HEK293 (cell line): ENCODE measurements at regions not wholly inside any gene's neighbourhood (a gene's known extent, or its start where the extent isn't known, plus 50 kb on each side); places are given as distances from the start of the nearest gene placed in this dataset.

Source experiments
- CTCF ChIA-PET: fragments of 350-600 bp; formaldehyde crosslinking; extraction: SDS; loops from one replicate; lab custom pipeline; 2021; ENCODE audit warnings: antibody characterized with exemption; lab: Yijun Ruan, JAX
- POLR2A ChIA-PET: fragments of 300-600 bp; formaldehyde crosslinking; extraction: SDS; loops from one replicate; lab custom pipeline; 2020; ENCODE audit warnings: antibody characterized with exemption, inconsistent platforms; lab: Yijun Ruan, JAX
- H3K27ac ChIP-seq: fragments of 200-500 bp; sonication (Bioruptor generic); 2 replicates; pipeline ENCODE4 v1.5.1; 2014; ENCODE audit warnings: low read depth, low read length, control low read depth, inconsistent platforms; ENCODE audit errors: extremely low read depth
- H3K36me3 ChIP-seq, 2 experiments: fragments of 200-500 bp in 1 of 2; sonication (Bioruptor generic) in 1 of 2; 1 replicate in 1 of 2; 2 replicates in 1 of 2; pipeline ENCODE4 v1.5.1; 2014 to 2017; ENCODE audit warnings: inconsistent platforms in 2 of 2, low read length in 2 of 2; ENCODE audit not compliant: control insufficient read depth in 2 of 2, insufficient read depth in 1 of 2
- H3K4me1 ChIP-seq: fragments of 200-500 bp; sonication (Bioruptor generic); 2 replicates; pipeline ENCODE4 v1.5.1; 2014; ENCODE audit warnings: mild to moderate bottlenecking, low read length, inconsistent platforms; ENCODE audit not compliant: control insufficient read depth, insufficient read depth
- H3K4me3 ChIP-seq: 2 replicates; pipeline ENCODE4 v1.5.1; 2011; ENCODE audit warnings: low read depth, mild to moderate bottlenecking, control low read depth, low read length, moderate library complexity
- H3K9me3 ChIP-seq: fragments of 200-500 bp; sonication (Bioruptor generic); 2 replicates; pipeline ENCODE4 v1.5.1; 2014; ENCODE audit warnings: low read depth, low read length, inconsistent platforms; ENCODE audit not compliant: control insufficient read depth, insufficient read depth
- BCL11A ChIP-seq: fragments of 450-650 bp; formaldehyde crosslinking; IDR thresholded peaks from 2 replicates; pipeline ENCODE4 v1.5.1; 2016; ENCODE audit warnings: low read depth, missing biosample characterization, missing genetic modification characterization
- BCL11B ChIP-seq: fragments of 450-650 bp; formaldehyde crosslinking; IDR thresholded peaks from 2 replicates; pipeline ENCODE4 v1.5.1; 2016; ENCODE audit warnings: low read depth, missing biosample characterization, missing genetic modification characterization
- CTCF ChIP-seq: fragments of 450-650 bp; formaldehyde crosslinking; IDR thresholded peaks from 2 replicates; pipeline ENCODE4 v1.5.1; 2016; ENCODE audit warnings: missing biosample characterization, missing genetic modification characterization
- KLF16 ChIP-seq: fragments of 450-650 bp; formaldehyde crosslinking; IDR thresholded peaks from 2 replicates; pipeline ENCODE4 v1.5.1; 2017; ENCODE audit warnings: missing biosample characterization, missing genetic modification characterization
- KLF9 ChIP-seq: fragments of 450-650 bp; formaldehyde crosslinking; IDR thresholded peaks from 2 replicates; pipeline ENCODE4 v1.5.1; 2016; ENCODE audit warnings: missing biosample characterization, missing genetic modification characterization, low read depth
- PRDM1 ChIP-seq: fragments of 450-650 bp; formaldehyde crosslinking; IDR thresholded peaks from 2 replicates; pipeline ENCODE4; 2016; ENCODE audit warnings: missing biosample characterization, missing genetic modification characterization
- SP3 ChIP-seq: fragments of 450-650 bp; formaldehyde crosslinking; IDR thresholded peaks from 2 replicates; pipeline ENCODE4 v1.5.1; 2016; ENCODE audit warnings: missing biosample characterization, missing genetic modification characterization
- ZBTB26 ChIP-seq: fragments of 450-650 bp; formaldehyde crosslinking; optimal IDR thresholded peaks from 2 replicates; pipeline ENCODE3; 2016; ENCODE audit warnings: missing biosample characterization, mild to moderate bottlenecking, missing genetic modification characterization
- ZFP69B ChIP-seq: fragments of 450-650 bp; formaldehyde crosslinking; IDR thresholded peaks from 2 replicates; pipeline ENCODE4 v1.5.1; 2016; ENCODE audit warnings: missing biosample characterization, missing genetic modification characterization
- ZNF10 ChIP-seq: fragments of 450-650 bp; formaldehyde crosslinking; IDR thresholded peaks from 2 replicates; pipeline ENCODE4 v1.5.1; 2017; ENCODE audit warnings: missing biosample characterization, missing genetic modification characterization
- ZNF114 ChIP-seq: fragments of 450-650 bp; formaldehyde crosslinking; IDR thresholded peaks from 2 replicates; pipeline ENCODE4 v1.5.0; 2017; ENCODE audit warnings: missing biosample characterization, missing genetic modification characterization
- ZNF174 ChIP-seq: fragments of 450-650 bp; formaldehyde crosslinking; IDR thresholded peaks from 2 replicates; pipeline ENCODE4 v1.5.0; 2017; ENCODE audit warnings: missing biosample characterization, mild to moderate bottlenecking, missing genetic modification characterization
- ZNF175 ChIP-seq: fragments of 450-650 bp; formaldehyde crosslinking; IDR thresholded peaks from 2 replicates; pipeline ENCODE4 v1.5.1; 2016; ENCODE audit warnings: missing biosample characterization, missing genetic modification characterization
- ZNF23 ChIP-seq: fragments of 450-650 bp; formaldehyde crosslinking; IDR thresholded peaks from 2 replicates; pipeline ENCODE4 v1.5.1; 2016; ENCODE audit warnings: missing biosample characterization, missing genetic modification characterization, borderline replicate concordance
- ZNF239 ChIP-seq: fragments of 450-650 bp; formaldehyde crosslinking; IDR thresholded peaks from 2 replicates; pipeline ENCODE4 v1.5.1; 2016; ENCODE audit warnings: missing biosample characterization, missing genetic modification characterization
- ZNF24 ChIP-seq: fragments of 450-650 bp; formaldehyde crosslinking; IDR thresholded peaks from 2 replicates; pipeline ENCODE4 v1.5.1; 2016; ENCODE audit warnings: missing biosample characterization, missing genetic modification characterization
- ZNF311 ChIP-seq: fragments of 450-650 bp; formaldehyde crosslinking; IDR thresholded peaks from 2 replicates; pipeline ENCODE4 v1.5.1; 2017; ENCODE audit warnings: missing biosample characterization, missing genetic modification characterization, borderline replicate concordance
- ZNF362 ChIP-seq: fragments of 450-650 bp; formaldehyde crosslinking; IDR thresholded peaks from 2 replicates; pipeline ENCODE4 v1.5.1; 2016; ENCODE audit warnings: missing biosample characterization, missing genetic modification characterization
- ZNF404 ChIP-seq: fragments of 450-650 bp; formaldehyde crosslinking; IDR thresholded peaks from 2 replicates; pipeline ENCODE4 v1.5.1; 2017; ENCODE audit warnings: missing biosample characterization, missing genetic modification characterization
- ZNF544 ChIP-seq: fragments of 450-650 bp; formaldehyde crosslinking; IDR thresholded peaks from 2 replicates; pipeline ENCODE4 v1.5.0; 2017; ENCODE audit warnings: missing biosample characterization, missing genetic modification characterization
- ZNF549 ChIP-seq: fragments of 450-650 bp; IDR thresholded peaks from 2 replicates; pipeline ENCODE4 v1.5.1; 2018; ENCODE audit warnings: missing biosample characterization, missing genetic modification characterization, mild to moderate bottlenecking, inconsistent platforms, moderate library complexity
- ZNF624 ChIP-seq: fragments of 450-650 bp; formaldehyde crosslinking; IDR thresholded peaks from 2 replicates; pipeline ENCODE4 v1.5.1; 2017; ENCODE audit warnings: missing biosample characterization, missing genetic modification characterization
- ZNF645 ChIP-seq: fragments of 450-650 bp; formaldehyde crosslinking; IDR thresholded peaks from 2 replicates; pipeline ENCODE4; 2016; ENCODE audit warnings: missing biosample characterization, missing genetic modification characterization
- ZNF654 ChIP-seq: fragments of 450-650 bp; formaldehyde crosslinking; IDR thresholded peaks from 2 replicates; pipeline ENCODE4 v1.5.1; 2016; ENCODE audit warnings: low read depth, missing biosample characterization, missing genetic modification characterization
- ZNF707 ChIP-seq: fragments of 450-650 bp; formaldehyde crosslinking; IDR thresholded peaks from 2 replicates; pipeline ENCODE4 v1.5.1; 2016; ENCODE audit warnings: missing biosample characterization, missing genetic modification characterization
- ZNF837 ChIP-seq: fragments of 450-650 bp; formaldehyde crosslinking; IDR thresholded peaks from 2 replicates; pipeline ENCODE4 v1.5.1; 2016; ENCODE audit warnings: missing biosample characterization, missing genetic modification characterization
- ZSCAN23 ChIP-seq: fragments of 450-650 bp; formaldehyde crosslinking; IDR thresholded peaks from 2 replicates; pipeline ENCODE4 v1.5.1; 2016; ENCODE audit warnings: missing biosample characterization, missing genetic modification characterization

GRCh38 chr18:77736842-77737241, 487.2 kb downstream of the GALR1 start (continued):
- TF ChIP-seq CTCF: no peak
- no peak for TF ChIP-seq BCL11B
- no peak for TF ChIP-seq ZNF23 (tag by site-specific recombination)
- TF ChIP-seq ZNF707: no peak

- H3K27ac ChIP-seq: no peak overlapping the region
- H3K4me3 ChIP-seq: no peak overlapping the region
- H3K36me3 ChIP-seq: no peaks in the 10 kb centered on the region
- no peaks in the 10 kb centered on the region for H3K4me1 ChIP-seq
- TF ChIP-seq ZNF837: no peak
- TF ChIP-seq SP3 (tag by site-specific recombination): no peak
- TF ChIP-seq ZNF404 (tag by site-specific recombination): no peak
- TF ChIP-seq ZBTB26 (tag by site-specific recombination): no peak
- TF ChIP-seq ZFP69B: no peak
- no peak for TF ChIP-seq KLF16 (tag by site-specific recombination)
- TF ChIP-seq ZNF175 (tag by site-specific recombination): no peak
- no peak for TF ChIP-seq ZNF645
- no peak for TF ChIP-seq BCL11A (tag by site-specific recombination)
- TF ChIP-seq ZNF174 (tag by site-specific recombination): no peak
- ChIA-PET CTCF (no interaction called here), POLR2A (no interaction called here)
- no peaks in the 10 kb centered on the region for H3K9me3 ChIP-seq
These were observed 487.8 kb downstream of the GALR1 start for GRCh38 chr18:77737405-77737804.

GRCh38 chr18:77749089-77749488, 499.4 kb downstream of the GALR1 start:
- CTCF ChIA-PET: interaction anchor here (0.6 to 2.0 kb wide), 30 partner anchors 8 to 1632 kb away, joined by 3 to 19 read pairs (median 4); no protein-coding TSS in a partner anchor
- TF ChIP-seq ZNF311 (no peak), ZNF654 (tag by site-specific recombination) (0 out of 2 replicates have a peak, but pooled peaks have one; percentile 6)
- no peaks in the 10 kb centered on the region for H3K4me1 ChIP-seq
- H3K9me3 ChIP-seq: no peaks in the 10 kb centered on the region
- no peak overlapping the region for H3K4me3 ChIP-seq
- POLR2A ChIA-PET: no interaction called here
- no peaks in the 10 kb centered on the region for H3K36me3 ChIP-seq
- no peak overlapping the region for H3K27ac ChIP-seq

- Histone ChIP-seq H3K4me3 (no peak overlapping the region), H3K27ac (no peak overlapping the region), H3K4me1 (no peaks in the 10 kb centered on the region), H3K9me3 (no peaks in the 10 kb centered on the region), H3K36me3 (no peaks in the 10 kb centered on the region)
- POLR2A ChIA-PET: no interaction called here
- CTCF ChIA-PET: interaction anchor here (0.6 to 2.0 kb wide), 24 partner anchors 9 to 1491 kb away, joined by 3 to 19 read pairs (median 4); no protein-coding TSS in a partner anchor
- TF ChIP-seq ZNF10 (tag by site-specific recombination) (no peak), ZNF24 (tag by site-specific recombination) (no peak), ZSCAN23 (tag by site-specific recombination) (no peak), ZNF114 (tag by site-specific recombination) (no peak), ZNF544 (tag by site-specific recombination) (no peak), KLF9 (tag by site-specific recombination) (no peak), ZNF624 (tag by site-specific recombination) (no peak), ZNF549 (tag by site-specific recombination) (no peak), ZNF362 (no peak), PRDM1 (tag by site-specific recombination) (no peak), ZNF239 (tag by site-specific recombination) (no peak)
These were observed 500.4 kb downstream of the GALR1 start for GRCh38 chr18:77750006-77750405.
